GM12872 (cell line): ENCODE measurements at regions not wholly inside any gene's neighbourhood (a gene's known extent, or its start where the extent isn't known, plus 50 kb on each side); places are given as distances from the start of the nearest gene placed in this dataset.

ENCODE experiments used
- TF ChIP-seq, protein P1 (sequence below): IDR thresholded peaks from 3 replicates; pipeline ENCODE4 v1.5.1; 2011; ENCODE audit warnings: low read depth, mild to moderate bottlenecking, low read length, moderate library complexity; ENCODE audit not compliant: insufficient read depth

DNA sequence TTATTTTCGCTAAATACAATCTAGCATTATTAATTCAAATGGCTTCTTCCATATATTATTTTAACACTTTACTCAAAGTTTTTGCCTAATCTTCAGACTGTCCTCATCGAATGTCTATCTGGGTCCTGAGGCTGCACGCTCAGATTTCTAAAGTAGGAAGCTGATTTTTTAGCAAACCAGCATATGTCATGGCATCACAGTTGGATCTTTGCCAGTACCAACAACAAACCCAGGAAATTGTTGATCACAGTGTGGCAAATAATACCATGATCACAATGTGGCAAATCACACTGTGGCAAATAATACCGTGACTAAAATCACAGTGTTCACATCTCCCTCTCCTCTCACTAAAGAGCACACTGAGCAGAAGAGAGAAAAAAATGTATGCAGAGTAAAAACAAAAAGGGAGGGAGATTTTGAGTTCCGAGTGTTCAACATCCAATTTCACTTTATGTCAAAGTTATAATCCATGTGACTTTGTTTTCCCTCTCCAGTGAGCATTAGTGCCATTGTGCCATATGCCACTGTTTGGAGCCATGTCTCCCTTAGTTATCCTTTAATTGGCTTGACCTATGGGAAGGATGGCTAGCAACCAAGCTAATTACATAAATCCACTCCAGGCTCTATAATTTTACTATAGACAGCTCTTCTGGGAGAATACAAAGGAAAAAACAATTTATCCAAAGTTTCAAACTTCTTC, 1059.6 kb downstream of the HACE1 start:
- TF ChIP-seq, protein P1, sequence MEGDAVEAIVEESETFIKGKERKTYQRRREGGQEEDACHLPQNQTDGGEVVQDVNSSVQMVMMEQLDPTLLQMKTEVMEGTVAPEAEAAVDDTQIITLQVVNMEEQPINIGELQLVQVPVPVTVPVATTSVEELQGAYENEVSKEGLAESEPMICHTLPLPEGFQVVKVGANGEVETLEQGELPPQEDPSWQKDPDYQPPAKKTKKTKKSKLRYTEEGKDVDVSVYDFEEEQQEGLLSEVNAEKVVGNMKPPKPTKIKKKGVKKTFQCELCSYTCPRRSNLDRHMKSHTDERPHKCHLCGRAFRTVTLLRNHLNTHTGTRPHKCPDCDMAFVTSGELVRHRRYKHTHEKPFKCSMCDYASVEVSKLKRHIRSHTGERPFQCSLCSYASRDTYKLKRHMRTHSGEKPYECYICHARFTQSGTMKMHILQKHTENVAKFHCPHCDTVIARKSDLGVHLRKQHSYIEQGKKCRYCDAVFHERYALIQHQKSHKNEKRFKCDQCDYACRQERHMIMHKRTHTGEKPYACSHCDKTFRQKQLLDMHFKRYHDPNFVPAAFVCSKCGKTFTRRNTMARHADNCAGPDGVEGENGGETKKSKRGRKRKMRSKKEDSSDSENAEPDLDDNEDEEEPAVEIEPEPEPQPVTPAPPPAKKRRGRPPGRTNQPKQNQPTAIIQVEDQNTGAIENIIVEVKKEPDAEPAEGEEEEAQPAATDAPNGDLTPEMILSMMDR = no peak

DNA sequence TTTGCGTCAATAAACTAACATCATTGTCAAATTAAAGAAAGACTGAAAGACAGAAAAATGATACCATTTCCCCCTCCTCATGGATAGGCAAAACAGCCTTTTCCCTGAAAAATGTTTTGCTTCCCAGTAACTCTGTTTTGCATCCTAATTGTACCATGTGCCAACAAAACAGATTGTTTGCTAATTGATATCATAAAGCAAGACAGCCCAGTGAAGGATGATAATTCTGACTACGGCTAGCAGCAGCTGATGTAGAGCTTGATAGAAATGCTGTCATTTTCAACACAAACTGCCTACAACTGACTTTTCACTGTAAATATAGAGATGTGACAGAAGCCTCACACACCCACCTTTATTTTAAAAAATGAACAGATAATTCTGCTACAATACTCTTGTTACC, 1061.6 kb downstream of the HACE1 start:
- TF ChIP-seq, protein P1 = no peak

DNA sequence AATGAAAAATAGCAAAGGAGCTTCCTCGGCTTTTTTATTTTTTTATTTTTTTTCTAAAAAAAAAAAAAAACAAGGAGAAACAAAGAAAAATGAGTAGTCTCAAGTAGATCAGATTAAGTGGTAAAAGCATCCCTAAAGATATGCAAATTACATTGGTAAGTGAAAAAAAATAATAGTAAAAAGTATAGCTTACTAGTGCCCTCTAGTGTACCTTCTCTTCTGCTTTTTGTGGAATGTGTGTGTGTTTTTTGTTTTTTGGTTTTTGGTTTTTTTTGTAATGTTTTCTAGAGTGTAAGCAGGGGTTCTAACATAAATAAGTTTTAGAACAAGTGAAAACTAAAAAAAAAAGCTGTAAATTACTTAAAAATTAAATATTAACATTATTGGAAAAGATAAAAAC, 1062.0 kb downstream of the HACE1 start:
- TF ChIP-seq, protein P1 = 0 out of 3 replicates have a peak, but pooled peaks have one; percentile 22

DNA sequence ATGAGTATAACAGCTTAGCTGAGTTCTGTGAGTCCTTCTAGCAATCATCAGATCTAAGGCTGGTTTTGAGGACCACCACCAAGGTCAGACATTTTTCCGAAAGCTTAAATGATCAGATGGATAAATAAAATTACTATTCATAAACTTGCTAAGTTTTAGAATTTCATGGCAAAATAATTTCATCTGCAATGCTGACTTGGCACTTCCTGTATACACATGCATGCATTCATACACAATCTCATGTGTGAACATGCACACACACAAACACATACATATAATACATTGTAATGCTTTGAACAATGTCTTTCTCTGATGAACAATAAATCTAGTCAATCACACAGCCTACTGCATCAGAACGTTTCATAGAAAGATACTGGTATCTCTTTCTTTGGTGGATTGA, 1068.3 kb downstream of the HACE1 start:
- TF ChIP-seq, protein P1 = no peak

DNA sequence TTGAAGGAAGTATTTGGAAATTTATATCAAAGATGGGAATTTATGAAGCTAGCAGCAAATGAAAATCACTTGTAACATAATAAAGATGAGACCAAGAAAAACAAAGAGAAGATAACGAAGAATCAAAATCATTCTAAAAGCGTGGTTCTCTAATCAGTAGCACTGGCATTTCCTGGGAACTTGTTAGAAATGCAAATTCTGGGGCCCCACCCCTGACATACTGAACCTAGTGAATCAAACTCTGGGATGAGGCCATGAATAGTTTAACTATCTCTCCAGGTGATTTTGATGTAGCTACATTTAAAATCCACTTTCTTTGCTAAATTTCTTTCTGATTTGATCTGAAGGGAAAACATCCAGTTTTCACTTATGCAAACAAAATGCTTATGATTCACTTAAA, 1075.6 kb downstream of the HACE1 start:
- TF ChIP-seq, protein P1 = no peak

DNA sequence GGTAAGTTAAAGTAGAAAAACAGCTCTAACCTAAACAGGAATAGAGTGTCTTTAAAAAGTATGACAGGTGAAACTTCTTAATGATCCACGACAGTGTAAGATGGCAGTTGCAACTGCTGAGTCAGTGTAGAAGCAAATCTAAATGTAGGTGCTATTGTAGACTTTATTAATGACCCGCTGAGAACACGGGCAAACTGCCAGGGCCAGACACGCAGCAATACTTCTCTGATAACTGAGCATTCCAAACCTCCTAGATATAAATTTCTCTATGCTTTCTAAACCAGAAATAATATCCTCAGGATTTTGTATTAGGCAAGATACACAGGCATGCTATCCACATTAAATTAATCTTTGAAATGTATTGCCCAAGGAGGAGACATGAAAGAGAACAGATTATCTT, 1076.4 kb downstream of the HACE1 start:
- TF ChIP-seq, protein P1 = no peak

DNA sequence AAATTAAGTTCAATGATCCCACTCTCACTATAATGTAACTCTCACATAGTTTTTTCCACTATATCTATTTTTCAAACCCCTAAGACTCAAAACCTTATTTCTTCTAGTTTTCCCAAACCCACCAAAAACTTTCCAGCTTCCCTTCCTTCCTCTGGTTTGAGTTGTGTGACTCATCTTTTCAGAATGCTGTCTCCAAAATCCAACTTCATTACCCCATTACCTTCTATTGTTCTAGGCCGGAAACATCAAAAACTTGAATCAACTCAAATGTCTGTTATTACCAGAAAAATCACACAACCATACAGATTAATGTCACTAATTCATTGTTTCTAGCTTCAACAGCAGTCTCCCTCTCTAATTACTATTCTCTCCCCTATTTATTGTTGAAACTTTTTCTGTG, 1090.3 kb downstream of the HACE1 start:
- TF ChIP-seq, protein P1 = no peak
